Activated T-cell treated with anti-CD3 and anti-CD28 coated beads, Interleukin-2, amount 50 U/mL, for 4 hours (primary cell): ENCODE measurements at regions not wholly inside any gene's neighbourhood (a gene's known extent, or its start where the extent isn't known, plus 50 kb on each side); places are given as distances from the start of the nearest gene placed in this dataset.
A peak's percentile ranks its signal among the peaks of the same experiment; 100 is the strongest.
"Not testable (repeated sequence)": the region's sequence is repeated elsewhere in the genome, so short reads cannot be mapped to it uniquely, and the experiment has no call there.

Experiments used
- ATAC-seq, 2 donors: fragments of 200-7000 bp; cut with Tn5 transposase; one replicate each; pipeline ENCODE4 v1.10.0; 2021
- DNase-seq: peaks from one replicate; pipeline ENCODE4 v3.0.0-alpha.2; 2020
- H3K27me3 Mint-ChIP-seq: one replicate; pipeline ENCODE4 v1.8.0; 2021; ENCODE audit warnings: low read depth, mixed read lengths
- H3K36me3 Mint-ChIP-seq: one replicate; pipeline ENCODE4 v1.8.0; 2022; ENCODE audit warnings: mixed read lengths; ENCODE audit not compliant: insufficient read depth
- H3K4me1 Mint-ChIP-seq: one replicate; pipeline ENCODE4 v1.8.0; 2021; ENCODE audit warnings: low read depth, mixed read lengths
- H3K4me3 Mint-ChIP-seq: one replicate; pipeline ENCODE4 v1.8.0; 2021; ENCODE audit warnings: mild to moderate bottlenecking, moderate library complexity, mixed read lengths
- H3K9me3 Mint-ChIP-seq: one replicate; pipeline ENCODE4 v1.8.0; 2021; ENCODE audit warnings: mixed read lengths

DNA sequence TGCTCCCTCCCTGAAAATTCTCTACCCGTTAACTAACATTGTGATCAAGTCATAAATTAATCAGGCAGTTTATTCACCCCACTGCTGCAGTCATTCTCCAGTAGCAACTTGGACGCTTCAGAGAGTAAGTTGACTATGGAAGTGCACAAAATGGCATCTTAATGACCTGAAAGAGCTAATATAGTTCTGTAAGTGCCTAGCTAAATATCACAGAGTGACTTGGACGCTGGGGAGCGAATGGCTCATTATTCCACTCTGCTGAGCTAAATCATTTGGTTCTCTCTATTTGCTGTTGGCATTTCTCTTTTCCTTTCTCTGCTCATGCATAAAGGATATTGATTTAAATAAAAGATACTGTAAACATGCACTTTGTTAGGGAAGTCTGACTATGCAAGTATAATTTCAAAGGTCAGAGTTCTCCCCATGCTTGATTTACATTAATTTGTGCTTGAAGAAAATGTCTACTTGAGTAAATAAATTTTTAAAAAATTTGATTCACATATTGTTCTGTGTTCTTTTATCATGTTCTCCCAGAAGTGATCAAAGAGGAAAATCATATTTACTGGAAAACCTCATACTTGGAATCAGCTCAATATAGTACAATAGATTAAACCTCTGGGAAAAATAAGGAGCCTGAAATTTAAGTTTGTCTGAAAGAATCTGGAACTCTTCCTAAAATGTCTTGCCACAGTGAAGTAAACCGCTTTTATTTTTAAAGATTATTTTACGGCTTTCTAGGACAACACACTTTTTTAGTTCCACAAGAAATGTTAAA, 169.5 kb upstream of the HAPLN1 start:
- Mint-ChIP-seq H3K27me3 (no peaks in the 10 kb centered on the region), H3K4me1 (no peaks in the 10 kb centered on the region), H3K4me3 (no peak overlapping the region), H3K9me3 (no peaks in the 10 kb centered on the region), H3K36me3 (no peaks in the 10 kb centered on the region)
- ATAC-seq (no peak), DNase-seq (no peak)

GRCh38 chr5:83877911-83878706, 157.5 kb upstream of the HAPLN1 start:
- H3K36me3 Mint-ChIP-seq, result no peaks in the 10 kb centered on the region
- H3K4me3 Mint-ChIP-seq, result no peak overlapping the region
- H3K4me1 Mint-ChIP-seq, result no peaks in the 10 kb centered on the region
- DNase-seq (no peak), ATAC-seq (no peak)
- H3K27me3 Mint-ChIP-seq, result no peaks in the 10 kb centered on the region
- H3K9me3 Mint-ChIP-seq, result no peaks in the 10 kb centered on the region

DNA sequence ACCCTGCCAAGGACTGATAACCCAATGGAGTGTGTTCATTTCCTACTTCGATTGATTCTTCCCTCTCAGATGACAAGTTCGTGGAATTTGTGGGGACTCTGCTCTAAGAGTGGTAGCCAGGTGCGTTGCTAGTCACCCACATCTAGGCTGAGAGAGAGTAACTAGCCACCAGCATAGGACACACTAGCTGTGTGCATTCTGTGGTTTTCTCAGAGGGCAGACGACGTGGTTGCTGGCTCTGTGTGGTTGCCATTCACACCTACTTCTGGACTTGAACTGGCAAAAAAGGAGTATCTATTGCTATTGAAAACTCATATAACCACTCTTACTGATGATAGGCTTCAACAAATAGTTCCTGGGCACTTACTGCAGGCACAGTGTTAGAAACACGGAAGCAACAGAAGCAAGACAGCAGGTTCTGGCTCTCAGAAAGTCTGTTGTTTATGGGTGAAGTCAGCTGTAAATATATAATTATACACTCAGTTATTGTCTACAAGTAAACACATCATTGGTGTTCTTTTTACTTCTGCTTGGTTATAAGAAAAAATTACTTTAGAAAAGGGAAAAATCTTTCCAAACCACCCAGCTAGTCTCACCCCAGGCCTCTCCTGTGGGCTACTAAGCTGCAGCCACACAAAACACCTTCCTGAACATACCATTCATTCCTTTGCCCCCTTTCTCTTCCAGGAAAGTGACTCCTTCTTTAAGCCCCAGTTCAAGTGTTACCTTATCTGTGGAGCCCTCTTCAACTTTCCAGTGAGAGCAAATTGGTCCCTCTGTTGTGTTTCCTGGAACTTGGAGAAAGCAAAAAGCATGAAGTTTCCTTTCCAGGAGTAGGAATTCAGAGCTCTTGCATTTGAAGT, 151.1 kb upstream of the HAPLN1 start:
- ATAC-seq (no peak), DNase-seq (no peak)
- no peak overlapping the region for H3K4me3 Mint-ChIP-seq
- H3K9me3 Mint-ChIP-seq, result no peaks in the 10 kb centered on the region
- H3K4me1 Mint-ChIP-seq, result no peaks in the 10 kb centered on the region
- H3K36me3 Mint-ChIP-seq, result no peaks in the 10 kb centered on the region
- no peaks in the 10 kb centered on the region for H3K27me3 Mint-ChIP-seq

DNA sequence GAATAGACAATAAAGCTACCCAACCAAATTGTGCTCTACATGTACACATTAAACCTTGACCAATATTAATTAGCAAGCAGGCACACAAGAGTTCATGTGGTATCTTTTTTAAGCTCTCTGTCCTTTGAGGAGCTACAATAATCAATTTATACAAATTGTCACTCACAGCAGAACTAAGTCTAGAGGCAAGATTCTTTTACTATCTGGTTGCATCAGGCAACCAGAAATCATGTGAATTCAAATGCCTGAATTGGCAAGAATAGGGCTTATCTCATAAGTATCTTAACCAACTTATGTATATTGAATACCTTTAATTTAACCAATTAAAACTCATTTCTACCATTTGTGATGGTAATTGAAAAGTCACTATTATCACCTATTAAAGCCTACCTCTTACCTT, 145.5 kb upstream of the HAPLN1 start:
- Mint-ChIP-seq H3K4me3 (no peak overlapping the region), H3K9me3 (no peaks in the 10 kb centered on the region), H3K36me3 (no peaks in the 10 kb centered on the region), H3K27me3 (no peaks in the 10 kb centered on the region), H3K4me1 (no peaks in the 10 kb centered on the region)
- DNase-seq (no peak), ATAC-seq (no peak)

GRCh38 chr5:83865579-83865978, 144.9 kb upstream of the HAPLN1 start:
- no peaks in the 10 kb centered on the region for H3K4me1 Mint-ChIP-seq
- no peaks in the 10 kb centered on the region for H3K36me3 Mint-ChIP-seq
- ATAC-seq, result no peak
- no peak overlapping the region for H3K4me3 Mint-ChIP-seq
- H3K27me3 Mint-ChIP-seq, result no peaks in the 10 kb centered on the region
- DNase-seq, result no peak
- H3K9me3 Mint-ChIP-seq, result no peaks in the 10 kb centered on the region

DNA sequence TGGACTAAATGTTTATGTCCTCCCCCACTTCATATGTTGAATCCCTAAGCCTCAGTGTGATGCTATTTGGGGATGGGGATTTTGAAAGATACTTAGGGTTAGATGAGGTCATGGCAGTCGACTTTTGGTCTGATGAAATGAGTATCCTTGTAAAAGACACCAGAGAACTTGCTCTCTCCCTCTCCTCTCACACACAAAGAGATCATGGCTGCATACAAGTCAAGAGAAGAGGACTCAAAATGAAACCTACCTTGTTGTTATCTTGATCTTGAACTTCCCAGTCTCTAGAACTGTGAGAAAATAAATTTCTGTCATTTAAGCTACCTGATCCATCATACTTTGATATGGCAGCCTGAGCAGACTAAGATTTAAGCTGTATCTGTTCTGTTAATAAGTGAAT, 144.0 kb upstream of the HAPLN1 start:
- H3K27me3 Mint-ChIP-seq, result no peaks in the 10 kb centered on the region
- H3K36me3 Mint-ChIP-seq, result no peaks in the 10 kb centered on the region
- no peaks in the 10 kb centered on the region for H3K9me3 Mint-ChIP-seq
- no peaks in the 10 kb centered on the region for H3K4me1 Mint-ChIP-seq
- no peak for ATAC-seq
- no peak overlapping the region for H3K4me3 Mint-ChIP-seq
- no peak for DNase-seq

DNA sequence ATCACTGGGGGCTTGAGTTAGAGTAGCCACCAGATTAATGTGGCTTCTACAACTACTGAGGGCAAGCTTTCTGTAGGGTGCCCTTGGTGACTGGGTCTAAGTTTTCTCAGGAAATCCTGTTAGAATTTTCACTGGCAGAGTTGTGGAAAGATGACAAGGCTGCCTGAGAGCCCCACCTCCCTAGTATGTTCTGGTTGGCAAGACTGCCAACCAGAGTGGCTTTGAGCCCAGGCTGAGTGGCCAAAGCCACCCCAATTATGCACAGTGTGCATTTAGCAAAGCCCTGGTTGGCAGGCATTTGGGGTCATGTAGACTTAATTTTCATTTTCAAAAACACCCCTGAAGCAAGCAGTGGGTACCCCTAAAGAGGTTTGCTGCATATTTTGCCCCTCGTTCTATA, 136.7 kb upstream of the HAPLN1 start:
- Mint-ChIP-seq H3K9me3 (no peaks in the 10 kb centered on the region), H3K4me1 (no peaks in the 10 kb centered on the region), H3K27me3 (no peaks in the 10 kb centered on the region), H3K4me3 (no peak overlapping the region), H3K36me3 (no peaks in the 10 kb centered on the region)
- ATAC-seq (no peak), DNase-seq (no peak)

GRCh38 chr5:83856881-83857280, 136.2 kb upstream of the HAPLN1 start:
- no peaks in the 10 kb centered on the region for H3K4me1 Mint-ChIP-seq
- DNase-seq (no peak), ATAC-seq (no peak)
- no peaks in the 10 kb centered on the region for H3K9me3 Mint-ChIP-seq
- no peak overlapping the region for H3K4me3 Mint-ChIP-seq
- H3K27me3 Mint-ChIP-seq, result no peaks in the 10 kb centered on the region
- H3K36me3 Mint-ChIP-seq, result no peaks in the 10 kb centered on the region

DNA sequence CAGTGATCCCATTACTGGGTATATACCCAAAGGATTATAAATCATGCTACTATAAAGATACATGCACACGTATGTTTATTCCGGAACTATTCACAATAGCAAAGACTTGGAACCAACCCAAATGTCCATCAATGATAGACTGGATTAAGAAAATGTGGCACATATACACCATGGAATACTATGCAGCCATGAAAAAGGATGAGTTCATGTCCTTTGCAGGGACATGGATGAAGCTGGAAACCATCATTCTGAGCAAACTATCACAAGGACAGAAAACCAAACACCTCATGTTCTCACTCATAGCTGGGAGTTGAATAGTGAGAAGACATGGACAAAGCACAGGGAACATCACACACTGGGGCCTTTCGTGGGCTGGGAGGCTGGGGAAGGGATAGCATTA, 129.8 kb upstream of the HAPLN1 start:
- DNase-seq, H3K4me3 Mint-ChIP-seq, H3K4me1 Mint-ChIP-seq, H3K27me3 Mint-ChIP-seq, H3K36me3 Mint-ChIP-seq, H3K9me3 Mint-ChIP-seq, ATAC-seq: not testable (repeated sequence)

DNA sequence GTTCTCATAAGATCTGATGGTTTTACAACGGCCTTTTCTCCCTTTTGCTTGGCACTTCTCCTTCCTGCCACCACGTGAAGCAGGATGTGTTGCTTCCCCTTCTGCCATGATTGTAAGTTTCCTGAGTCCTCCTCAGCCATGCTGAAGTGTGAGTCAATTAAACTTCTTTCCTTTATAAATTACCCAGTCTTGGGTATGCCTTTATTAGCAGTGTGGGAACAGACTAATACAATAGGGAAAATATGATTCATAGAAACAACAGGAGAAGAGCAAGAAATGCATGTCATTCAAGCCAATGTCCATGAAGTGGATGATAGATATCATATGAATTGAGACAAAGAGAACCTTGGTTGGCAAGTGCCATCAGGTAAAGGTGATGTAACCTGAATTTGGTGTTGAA, 128.3 kb upstream of the HAPLN1 start:
- Mint-ChIP-seq H3K9me3 (peaks cover 4% of the 10 kb centered on the region), H3K36me3 (no peaks in the 10 kb centered on the region), H3K4me1 (no peaks in the 10 kb centered on the region), H3K4me3 (no peak overlapping the region), H3K27me3 (no peaks in the 10 kb centered on the region)
- DNase-seq, result no peak
- no peak for ATAC-seq

- Mint-ChIP-seq H3K4me1 (no peaks in the 10 kb centered on the region), H3K4me3 (no peak overlapping the region), H3K27me3 (no peaks in the 10 kb centered on the region), H3K36me3 (no peaks in the 10 kb centered on the region), H3K9me3 (peaks cover 4% of the 10 kb centered on the region)
- no peak for ATAC-seq
- no peak for DNase-seq
Measured at GRCh38 chr5:83846624-83847350, 126.1 kb upstream of the HAPLN1 start.

DNA sequence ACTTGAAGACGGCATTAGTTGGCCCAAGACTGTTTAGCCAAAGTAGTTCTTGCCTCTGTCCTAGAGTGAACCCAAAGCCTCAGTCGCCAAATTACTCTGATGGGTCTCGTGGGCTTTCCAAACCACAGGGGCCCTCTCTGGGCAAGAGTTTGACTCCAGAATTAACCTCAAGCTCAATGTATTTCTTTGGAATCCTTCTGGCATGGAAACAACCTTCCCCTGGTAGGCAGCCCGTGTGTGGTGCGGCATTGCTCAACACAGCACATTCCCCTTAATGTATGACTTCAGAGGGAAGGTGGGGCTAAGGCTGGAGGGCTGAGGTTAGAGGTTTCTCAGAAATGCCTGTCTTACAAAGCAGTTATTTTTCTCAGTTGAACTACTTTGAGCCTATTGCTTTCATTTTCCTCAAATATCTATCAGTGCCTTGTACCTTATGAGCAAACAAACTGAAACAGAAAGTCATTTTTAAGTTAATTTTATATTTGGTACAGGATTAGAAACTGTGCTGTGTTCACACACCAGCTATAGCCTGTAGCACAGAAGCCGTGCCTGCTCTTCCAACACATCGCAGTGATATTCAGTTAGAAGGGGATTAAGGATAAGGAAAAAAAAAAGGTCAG, 123.9 kb upstream of the HAPLN1 start:
- Mint-ChIP-seq H3K4me3 (no peak overlapping the region), H3K27me3 (no peaks in the 10 kb centered on the region), H3K36me3 (no peaks in the 10 kb centered on the region), H3K9me3 (peaks cover under 1% of the 10 kb centered on the region), H3K4me1 (no peaks in the 10 kb centered on the region)
- ATAC-seq (peak; percentile 23 to 52), DNase-seq (no peak)

- Mint-ChIP-seq H3K27me3 (no peaks in the 10 kb centered on the region), H3K36me3 (no peaks in the 10 kb centered on the region), H3K9me3 (no peaks in the 10 kb centered on the region), H3K4me3 (no peak overlapping the region), H3K4me1 (no peaks in the 10 kb centered on the region)
- DNase-seq (no peak), ATAC-seq (no peak)
Measured at GRCh38 chr5:83839788-83840187, 119.1 kb upstream of the HAPLN1 start.

DNA sequence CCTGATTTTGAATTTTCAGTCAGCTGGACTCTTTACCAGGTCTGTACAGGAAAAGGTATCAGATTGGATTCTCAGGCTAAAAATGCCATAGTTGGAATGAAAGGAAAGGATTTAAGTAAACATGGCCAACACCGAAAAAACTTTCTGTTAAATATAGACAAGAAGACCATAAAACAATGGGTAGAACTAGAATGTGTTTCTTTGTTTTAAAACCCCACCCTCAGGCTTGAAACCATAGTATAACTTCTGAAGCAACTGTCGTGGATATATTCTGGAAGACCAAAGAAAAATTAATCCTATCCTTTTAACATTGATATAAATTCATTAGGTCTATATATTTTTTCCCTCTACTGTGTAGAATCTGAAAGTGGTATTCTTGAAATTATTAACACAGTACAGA, 118.6 kb upstream of the HAPLN1 start:
- no peaks in the 10 kb centered on the region for H3K4me1 Mint-ChIP-seq
- no peaks in the 10 kb centered on the region for H3K36me3 Mint-ChIP-seq
- H3K4me3 Mint-ChIP-seq, result no peak overlapping the region
- no peaks in the 10 kb centered on the region for H3K9me3 Mint-ChIP-seq
- DNase-seq (no peak), ATAC-seq (no peak)
- no peaks in the 10 kb centered on the region for H3K27me3 Mint-ChIP-seq
